Activated CD8-positive, alpha-beta memory T cell treated with anti-CD3 and anti-CD28 coated beads for 1 hour (primary cell): ENCODE measurements at regions not wholly inside any gene's neighbourhood (a gene's known extent, or its start where the extent isn't known, plus 50 kb on each side); places are given as distances from the start of the nearest gene placed in this dataset.
"Not testable (repeated sequence)": the region's sequence is repeated elsewhere in the genome, so short reads cannot be mapped to it uniquely, and the experiment has no call there.

Experiments
- DNase-seq, 2 donors: peaks; one replicate each; pipeline ENCODE4 v3.0.0-alpha.2; 2020; ENCODE audit warnings: low read depth in 1 of 2; ENCODE audit errors: extremely low read depth in 1 of 2

DNA sequence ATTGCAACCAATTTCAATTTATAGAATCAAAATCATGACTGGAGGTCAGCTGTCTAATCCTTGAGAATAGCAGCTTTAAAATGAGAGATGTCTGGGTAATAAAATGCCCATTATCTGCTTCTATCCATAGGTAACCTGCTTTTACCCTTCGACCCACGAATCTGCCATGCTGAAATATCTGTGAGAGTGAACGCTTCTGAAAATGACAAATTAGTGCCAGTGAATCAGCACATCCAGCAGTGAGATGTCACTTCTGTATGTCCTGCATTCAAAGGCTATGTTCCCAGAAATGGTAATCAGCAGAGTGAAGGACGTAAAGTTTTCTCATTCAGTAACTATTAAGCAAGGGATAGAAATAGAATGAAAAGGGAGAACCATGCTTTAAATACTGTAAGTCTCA is 532.4 kb upstream of the ITGA1 start:
- no peak for DNase-seq

DNA sequence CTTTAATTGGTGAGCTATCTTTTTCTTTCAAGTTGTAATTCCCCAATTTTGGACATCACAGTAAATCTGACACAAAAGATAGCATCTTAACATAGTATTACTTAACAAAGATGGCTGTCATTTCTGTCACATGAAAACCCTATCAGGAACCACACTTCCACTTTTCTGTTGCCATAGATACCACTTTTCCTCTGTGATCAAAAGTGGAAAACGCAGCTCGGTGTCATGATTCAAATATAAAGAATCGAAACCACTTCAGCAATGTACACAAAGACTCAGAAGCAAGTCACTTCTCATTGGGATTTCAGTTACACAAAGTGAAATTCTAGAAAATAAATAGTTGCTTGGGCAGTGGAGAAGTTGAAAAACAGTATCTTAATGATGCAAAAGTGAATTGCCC is 524.9 kb upstream of the ITGA1 start:
- DNase-seq: no peak

DNA sequence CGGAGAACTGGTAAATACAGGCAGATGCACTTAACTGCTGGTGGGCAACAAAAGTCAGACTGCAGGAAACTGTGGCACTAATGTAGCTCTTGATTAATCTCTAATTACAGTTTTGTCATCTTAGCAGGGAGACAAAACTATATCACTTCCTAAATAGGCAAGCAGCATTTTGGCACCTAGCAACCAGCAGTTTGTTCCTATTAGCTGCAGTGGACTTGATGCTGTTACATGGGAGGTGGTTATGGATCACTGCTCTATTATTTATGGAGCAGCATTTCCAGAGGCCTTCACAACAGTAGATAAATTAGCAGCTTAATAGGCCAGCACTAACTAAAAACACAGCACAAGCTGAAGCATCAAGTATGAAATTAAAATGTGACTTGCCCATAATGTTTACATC is 518.3 kb upstream of the ITGA1 start:
- DNase-seq: no peak

DNA sequence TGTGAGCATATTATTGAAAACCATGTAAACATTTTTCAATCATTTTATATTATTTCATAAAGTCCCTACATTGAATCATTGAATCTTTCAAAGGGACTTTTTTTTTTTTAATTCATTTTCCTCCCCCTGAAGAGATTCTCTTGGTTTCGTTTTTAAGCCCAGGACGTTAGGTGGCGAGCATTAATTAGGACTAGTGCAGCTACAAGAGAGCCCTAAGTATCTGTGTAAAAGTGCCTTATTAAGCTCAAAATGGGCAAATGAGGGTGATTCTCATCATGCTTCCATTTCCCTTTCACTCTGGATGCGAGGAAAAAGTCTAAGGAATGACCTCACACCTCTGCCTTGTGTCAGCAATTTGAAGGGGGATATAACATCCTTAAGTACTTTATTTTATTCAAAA is 517.9 kb upstream of the ITGA1 start:
- no peak for DNase-seq

DNA sequence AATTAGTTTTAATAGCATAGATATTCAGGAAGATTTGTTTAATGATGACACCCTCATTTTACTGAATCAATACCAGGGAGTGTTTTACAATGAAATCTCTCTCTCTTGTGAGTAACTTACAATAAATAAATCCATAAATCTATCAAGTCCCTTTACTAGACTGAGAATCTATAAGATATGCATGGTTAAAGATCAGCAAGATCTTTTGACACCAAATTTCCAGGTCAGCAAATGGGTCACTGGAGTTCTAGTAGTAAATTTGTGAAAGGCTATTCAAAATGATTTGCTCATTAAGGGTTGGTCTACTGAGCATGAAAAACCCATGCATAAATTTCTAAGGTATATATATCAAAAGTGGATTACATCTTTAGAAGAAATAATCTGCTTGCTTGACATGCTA is 512.1 kb upstream of the ITGA1 start:
- DNase-seq: no peak

DNA sequence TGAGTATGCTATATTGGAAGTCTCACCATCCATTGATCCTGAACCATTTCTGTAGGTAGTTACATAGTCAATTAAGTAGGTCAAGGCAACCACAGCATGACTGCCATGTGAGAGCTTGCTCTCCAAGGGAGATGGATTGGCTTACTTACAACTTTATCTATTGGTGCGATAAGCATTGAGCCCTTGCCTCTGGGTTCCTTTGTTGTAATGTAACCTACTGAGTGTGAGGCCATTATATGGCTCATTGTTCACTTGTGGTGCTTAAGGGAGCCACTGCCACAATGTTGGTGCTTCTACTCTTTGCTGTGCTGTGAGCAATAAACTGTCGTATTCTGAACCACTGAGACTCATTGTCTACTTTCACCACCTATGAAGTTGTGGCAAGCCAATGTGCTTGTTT is 510.6 kb upstream of the ITGA1 start:
- DNase-seq: no peak

DNA sequence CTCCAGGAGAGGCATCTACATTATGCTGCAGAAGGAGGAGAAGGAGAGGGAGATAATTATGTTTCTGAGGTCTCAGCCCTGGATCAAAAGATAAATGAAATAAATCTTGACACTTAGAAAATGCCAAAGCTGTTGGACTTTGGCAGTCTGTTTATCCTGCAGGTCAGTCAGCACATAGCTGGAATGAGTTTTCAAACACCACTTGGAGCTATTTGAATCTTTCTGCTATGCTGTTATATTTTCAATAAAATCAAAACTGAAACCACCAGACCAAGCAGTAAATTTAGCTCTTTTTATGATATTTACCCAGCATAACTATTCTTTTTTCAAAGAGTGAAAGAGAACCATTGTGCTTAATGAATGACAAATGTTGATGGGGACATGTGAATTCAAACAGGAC is 505.1 kb upstream of the ITGA1 start:
- no peak for DNase-seq

DNA sequence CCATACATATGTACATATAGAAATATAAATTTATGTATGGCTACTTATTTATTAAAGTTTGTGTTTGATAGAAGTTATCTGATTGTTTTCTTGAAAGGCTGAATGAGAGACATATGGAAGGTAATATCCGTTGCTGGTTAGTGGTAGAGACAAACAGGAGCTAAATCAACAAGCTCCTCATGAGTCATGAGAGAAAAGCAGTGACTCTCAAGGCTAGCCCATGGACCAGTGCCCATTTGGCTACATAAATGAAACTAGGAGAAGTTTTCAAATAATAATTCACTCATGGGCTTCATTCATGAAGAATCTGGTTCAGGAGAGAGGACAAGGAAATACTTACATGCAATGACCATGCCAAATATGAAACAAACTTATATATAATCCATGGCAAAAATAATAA is 504.5 kb upstream of the ITGA1 start:
- DNase-seq: no peak

DNA sequence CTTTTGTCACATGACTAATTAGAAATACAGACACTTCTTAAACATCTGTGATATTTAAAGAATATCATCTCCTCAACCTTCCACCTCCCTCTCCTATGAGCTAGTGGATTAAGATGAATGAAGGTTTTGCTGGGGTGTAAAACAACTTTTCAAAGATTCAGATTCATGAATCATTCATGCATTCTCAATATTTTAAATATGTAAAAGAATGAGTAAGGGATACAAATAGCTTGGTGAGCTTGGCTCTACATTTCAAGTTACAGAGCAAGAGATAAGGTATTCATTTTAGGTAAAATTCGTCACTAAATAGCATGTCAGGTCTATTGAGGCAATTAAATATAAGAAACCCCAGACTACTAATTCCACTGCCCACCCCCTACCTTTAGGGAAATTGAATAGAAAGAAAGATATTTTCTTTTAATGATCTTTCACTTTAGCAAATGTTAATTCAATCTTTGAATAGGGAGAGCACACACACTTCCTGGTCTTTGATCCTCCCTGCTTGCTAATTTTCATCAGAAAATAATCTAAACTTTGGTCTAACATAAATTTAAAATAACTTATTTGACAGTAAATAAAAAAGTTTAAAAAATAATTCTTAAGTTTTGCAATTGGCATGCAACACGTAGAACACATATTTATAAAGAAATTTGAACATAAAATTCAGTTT is 486.9 kb upstream of the ITGA1 start:
- DNase-seq: no peak

DNA sequence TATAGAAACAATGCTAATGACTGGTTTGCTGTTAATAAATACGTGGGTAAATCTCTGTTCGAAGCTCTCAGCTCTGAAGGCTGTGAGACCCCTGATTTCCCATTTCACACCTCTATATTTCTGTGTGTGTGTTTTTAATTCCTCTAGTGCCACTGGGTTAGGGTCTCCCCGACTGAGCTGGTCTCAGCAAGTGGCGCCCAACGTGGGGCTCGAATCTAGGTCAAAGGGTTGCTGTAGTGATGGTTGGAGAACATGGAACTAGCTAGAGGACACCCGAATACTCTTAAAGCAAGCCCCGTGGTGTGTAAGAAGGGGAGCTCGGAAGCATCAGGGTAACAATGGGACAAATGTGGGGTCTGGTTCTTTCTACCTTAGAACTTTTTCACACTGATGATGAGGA is 482.9 kb upstream of the ITGA1 start:
- not testable (repeated sequence) for DNase-seq

DNA sequence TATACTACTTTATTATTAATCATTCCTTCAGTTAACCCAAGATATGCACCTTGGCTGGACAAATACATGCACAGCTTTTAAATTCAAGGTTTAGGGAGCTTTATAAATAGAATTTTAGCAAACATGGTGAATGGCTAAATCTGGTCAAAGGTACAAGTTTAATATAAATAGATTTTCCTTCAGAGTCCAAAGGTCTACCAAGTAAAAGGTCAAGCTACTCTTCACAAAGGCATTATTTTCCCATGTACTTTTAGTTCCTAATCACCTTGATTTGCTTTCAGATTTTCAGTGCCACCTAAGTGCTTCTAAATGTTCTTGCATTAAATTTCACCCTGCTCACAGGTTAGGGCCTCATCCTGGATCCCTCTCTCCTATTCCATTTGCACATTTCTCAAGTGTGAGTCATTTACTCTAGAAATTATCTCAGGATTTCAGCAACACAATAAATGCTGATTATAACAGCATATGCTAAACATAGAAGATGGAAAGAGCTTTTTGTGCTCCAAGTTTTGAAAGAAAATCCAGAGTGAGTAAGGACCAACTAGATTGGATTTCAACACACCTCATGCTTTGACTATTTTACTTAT is 459.4 kb upstream of the ITGA1 start:
- no peak for DNase-seq

DNA sequence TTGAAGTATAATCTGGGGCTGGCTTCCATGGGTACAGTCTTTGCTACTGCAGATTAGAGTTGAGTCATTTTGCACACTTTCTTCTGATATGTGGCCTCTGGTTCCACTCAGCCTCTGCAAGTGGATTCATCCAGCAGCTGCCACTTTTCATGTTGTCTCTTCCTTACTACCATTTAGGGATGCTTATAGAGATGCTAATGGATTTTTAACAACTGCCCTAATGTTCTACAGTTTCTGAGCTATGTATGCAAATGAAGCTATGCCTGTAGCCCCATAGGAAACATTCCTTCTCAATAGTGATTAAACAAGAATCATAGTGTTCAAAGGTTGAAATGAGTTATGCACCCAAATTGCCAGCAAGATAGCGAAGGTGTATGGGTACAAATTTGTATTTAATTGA is 456.0 kb upstream of the ITGA1 start:
- no peak for DNase-seq

DNA sequence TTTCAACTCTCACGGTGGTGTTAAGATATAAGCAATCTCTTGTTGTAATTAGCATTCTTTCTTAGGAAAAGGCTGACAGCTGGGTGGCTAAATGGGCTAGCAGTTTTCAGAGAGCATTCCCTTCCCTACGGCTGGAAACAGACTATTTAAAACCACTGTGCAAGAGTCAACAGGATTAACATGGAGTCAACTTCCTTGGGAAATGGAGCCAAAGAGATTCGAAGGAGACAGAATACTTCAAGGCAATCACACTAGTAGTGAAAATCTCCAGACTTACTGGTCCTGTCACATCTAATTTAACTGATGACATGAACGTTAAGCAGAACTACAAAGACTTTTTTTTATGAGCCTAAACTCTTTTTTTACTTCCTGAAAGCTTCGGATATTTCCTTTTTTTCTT is 453.3 kb upstream of the ITGA1 start:
- DNase-seq: no peak

DNA sequence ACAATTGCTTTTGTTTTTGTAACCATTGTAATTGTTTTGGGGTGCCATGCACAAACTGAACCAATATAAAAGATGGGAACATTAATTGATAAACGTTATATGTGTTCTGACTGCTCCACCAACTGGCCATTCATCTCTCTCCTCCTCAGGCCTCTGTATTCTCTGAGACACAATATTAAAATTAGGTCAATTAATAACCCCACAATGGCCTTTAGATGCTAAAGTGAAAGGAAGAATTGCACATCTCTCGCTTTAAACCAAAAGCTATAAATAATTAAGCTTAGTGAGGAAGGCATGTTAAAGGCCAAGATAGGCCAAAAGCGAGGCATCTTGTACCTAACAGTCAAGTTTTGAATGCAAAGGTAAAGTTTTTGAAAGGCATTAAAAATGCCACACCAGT is 448.4 kb upstream of the ITGA1 start:
- no peak for DNase-seq

DNA sequence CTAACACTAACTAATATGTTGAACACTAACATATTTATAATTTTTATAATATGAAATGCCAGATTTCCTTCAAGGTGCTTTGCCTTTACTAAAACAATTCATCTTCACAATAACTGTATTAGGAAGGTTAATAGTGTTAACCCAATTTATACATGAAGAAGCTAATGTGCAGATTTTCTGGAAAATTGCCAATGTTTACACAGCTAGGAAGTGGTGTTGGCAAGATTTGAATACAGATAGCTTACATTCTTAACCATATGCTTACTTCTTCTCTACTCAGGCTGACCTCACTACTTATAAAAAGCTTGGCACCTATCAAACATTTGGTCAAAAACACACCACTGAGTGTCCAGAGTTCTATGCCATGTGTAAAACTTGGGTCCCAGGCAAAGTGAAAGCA is 445.4 kb upstream of the ITGA1 start:
- no peak for DNase-seq

DNA sequence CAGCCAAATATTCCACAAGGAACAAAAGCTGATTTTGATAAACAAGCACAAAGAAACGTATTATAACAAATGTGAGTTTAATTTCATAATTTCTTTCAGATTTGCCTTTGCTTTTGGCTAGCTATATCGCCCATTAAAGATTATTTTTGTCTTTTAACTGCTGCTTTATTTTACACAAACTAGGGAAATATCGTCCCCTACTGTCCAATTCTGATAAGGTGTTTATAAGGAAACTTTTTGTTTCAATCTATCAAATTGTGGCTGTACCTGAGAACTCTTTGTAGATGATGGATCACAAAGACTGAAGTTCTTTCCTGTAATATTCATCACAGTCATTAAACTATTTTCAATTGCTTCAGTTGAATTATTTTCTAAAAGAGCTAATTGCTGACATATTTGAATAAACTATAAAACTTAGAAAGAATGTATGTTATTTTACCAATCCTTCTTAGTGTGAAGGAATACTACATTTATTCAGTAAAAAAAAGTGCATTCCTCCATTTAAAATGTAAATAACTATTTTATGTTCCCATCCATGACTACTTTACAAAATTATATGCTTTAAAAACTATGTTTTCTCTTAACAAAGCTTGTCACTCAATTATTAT is 431.3 kb upstream of the ITGA1 start:
- no peak for DNase-seq

DNA sequence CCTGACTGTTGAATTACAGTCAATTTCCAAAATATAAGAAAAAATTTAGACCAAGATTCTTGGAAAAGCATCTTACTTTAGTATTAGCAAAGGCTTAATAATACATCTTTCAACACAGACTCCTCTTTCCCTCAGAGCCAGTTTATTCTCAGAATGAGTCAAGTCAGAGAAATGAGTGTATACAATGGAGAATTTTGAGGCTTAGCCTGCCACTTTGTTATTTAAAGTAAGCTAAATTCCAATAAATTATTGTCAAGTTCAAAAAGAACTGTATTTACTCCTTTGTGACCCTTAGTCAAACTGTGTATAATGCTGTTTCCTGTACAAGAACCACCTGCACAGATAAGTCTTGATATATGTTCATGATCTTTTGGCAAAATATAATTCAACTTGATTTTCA is 428.5 kb upstream of the ITGA1 start:
- DNase-seq: no peak

DNA sequence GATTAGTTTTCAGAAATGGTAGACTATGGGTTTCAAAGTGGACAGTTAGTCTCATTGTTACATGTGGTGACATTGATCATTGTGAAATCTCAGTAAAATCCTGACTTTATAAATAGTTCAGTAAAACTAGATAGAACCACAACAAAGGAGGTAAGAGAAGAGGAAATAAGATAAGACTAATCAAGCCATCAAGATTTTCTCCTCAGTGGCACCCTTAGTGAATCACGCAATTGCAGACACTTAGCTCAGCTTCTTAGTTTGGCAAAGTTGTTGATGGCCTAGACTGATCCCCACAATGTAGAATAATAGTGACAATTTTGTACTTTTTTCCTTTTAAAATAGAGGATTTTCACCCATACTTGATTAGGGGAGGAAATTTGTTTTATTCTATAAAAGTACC is 426.7 kb upstream of the ITGA1 start:
- DNase-seq: no peak

DNA sequence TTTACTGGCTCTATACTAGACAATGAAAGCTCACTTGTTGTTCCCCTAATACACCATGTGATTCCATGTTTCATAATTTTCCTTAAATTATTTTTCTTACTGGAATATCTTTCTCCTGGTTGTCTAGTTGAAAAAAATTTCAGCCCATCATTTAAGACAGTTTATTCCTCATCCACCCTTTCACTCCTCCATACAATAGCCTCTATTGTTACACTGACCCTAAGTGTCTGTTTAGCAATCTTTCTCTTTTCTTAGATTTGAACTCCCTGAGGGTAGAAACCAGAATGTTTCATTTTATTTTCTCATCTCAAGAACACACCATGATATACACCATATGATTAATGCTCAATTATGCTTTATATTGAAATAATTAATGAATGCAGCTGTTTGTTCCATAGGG is 413.4 kb upstream of the ITGA1 start:
- no peak for DNase-seq

DNA sequence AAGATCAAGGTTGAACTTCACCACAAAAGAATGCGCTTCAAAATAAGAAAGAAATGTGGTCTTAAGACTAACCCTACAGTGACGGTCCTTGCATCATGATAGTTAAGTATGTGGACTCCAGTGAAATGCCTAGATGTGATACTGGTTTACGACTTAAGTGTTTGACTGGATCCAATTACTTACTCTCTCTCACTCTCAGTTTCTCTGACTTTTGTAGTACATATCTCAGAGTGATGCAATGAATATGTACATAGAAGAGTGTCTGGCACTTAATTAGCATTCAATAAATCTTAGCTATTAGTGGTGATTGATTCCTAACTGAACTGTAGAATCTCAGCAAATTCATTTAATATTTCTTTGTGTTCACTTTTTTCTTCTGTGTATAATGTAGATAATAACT is 411.7 kb upstream of the ITGA1 start:
- DNase-seq: no peak

DNA sequence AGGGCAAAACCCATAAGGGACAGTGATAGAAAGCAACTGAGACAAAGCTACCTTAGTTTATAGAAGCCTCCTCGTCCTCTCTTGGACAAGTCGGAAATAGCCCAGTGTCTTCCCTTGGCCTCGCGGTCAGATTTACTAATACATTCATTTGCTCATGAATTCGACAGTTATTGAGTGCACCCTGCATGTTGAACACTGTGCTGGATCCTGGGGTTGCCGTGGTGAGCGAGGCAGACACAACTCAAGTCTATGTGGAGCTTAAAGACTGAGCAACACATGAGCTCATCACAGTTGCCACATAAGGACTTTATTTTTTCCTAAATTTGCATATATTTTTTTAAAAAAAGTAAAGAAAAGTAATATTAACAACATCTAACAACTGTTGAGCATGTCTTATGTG is 411.1 kb upstream of the ITGA1 start:
- no peak for DNase-seq

DNA sequence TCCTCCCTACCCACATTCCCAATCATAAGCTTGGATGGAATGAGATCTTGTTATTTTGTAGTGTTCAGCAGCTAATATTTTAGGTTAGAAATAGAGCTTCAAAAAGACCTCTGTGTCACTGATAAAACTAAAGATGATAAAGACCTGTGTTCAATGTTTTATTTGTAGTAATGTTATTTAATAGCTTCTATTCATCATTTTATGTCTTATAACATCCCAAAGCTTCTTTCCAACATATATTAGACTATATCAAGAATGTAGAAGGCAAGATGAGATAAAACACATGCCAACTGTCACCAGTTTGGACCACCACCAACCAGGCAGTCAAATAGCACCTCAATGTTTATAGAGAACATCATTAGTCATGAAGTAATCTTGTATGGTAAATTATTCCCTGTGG is 409.5 kb upstream of the ITGA1 start:
- no peak for DNase-seq

DNA sequence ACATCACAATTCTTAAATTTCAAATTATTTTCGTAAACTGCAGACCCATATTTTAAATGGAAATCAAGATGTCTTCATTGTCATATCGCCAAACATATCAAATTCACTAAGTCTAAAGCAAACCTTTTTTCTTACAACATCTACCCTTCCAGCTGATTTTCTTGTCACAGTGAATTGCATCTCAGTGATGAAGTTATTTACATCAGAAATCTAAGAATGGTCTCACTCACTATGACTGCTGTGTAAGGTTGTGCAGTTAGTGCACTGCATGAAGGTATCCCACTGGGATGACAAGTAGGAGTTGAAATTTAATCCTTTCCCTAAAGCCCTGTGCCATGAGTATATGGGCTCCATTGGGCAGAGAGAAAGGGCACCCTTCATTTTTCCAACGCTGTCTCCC is 399.4 kb upstream of the ITGA1 start:
- no peak for DNase-seq
